Parathyroid adenoma (tissue), 2 donors: ENCODE measurements at regions not wholly inside any gene's neighbourhood (a gene's known extent, or its start where the extent isn't known, plus 50 kb on each side); places are given as distances from the start of the nearest gene placed in this dataset.

Experiments used
- H2AFZ ChIP-seq: fragments of 300-600 bp; sonication (generic); one replicate; pipeline ENCODE4 v1.7.0; 2017; ENCODE audit warnings: antibody characterized with exemption, mild to moderate bottlenecking
- H3K27ac ChIP-seq: fragments of 300-600 bp; sonication (generic); one replicate; pipeline ENCODE4 v1.7.0; 2017
- H3K27me3 ChIP-seq: fragments of 300-600 bp; sonication (generic); one replicate; pipeline ENCODE4 v1.7.0; 2017; ENCODE audit warnings: low read length; ENCODE audit not compliant: control insufficient read depth, insufficient read depth
- H3K36me3 ChIP-seq: fragments of 300-600 bp; sonication (generic); one replicate; pipeline ENCODE4 v1.7.0; 2017; ENCODE audit warnings: low read length; ENCODE audit not compliant: control insufficient read depth, insufficient read depth
- H3K4me1 ChIP-seq: fragments of 300-600 bp; sonication (generic); one replicate; pipeline ENCODE4 v1.7.0; 2017; ENCODE audit warnings: control low read depth
- H3K4me2 ChIP-seq: fragments of 300-600 bp; sonication (generic); one replicate; pipeline ENCODE4 v1.7.0; 2017; ENCODE audit warnings: low read length
- H3K4me3 ChIP-seq: fragments of 300-600 bp; sonication (generic); one replicate; pipeline ENCODE4 v1.7.0; 2017; ENCODE audit warnings: low read depth, low read length
- H3K79me2 ChIP-seq: fragments of 300-600 bp; sonication (generic); one replicate; pipeline ENCODE4 v1.7.0; 2017; ENCODE audit warnings: control low read depth
- H3K9ac ChIP-seq: fragments of 300-600 bp; sonication (generic); one replicate; pipeline ENCODE4 v1.7.0; 2017; ENCODE audit warnings: mild to moderate bottlenecking
- H3K9me3 ChIP-seq: fragments of 300-600 bp; sonication (generic); one replicate; pipeline ENCODE4 v1.7.0; 2017; ENCODE audit warnings: low read length; ENCODE audit not compliant: control insufficient read depth
- TF ChIP-seq, protein P1 (sequence below): fragments of 300-600 bp; sonication (generic); IDR thresholded peaks from one replicate; pipeline ENCODE4 v1.7.0; 2017; ENCODE audit warnings: antibody characterized with exemption, mild to moderate bottlenecking
- donor health status: primary hyperparathyroidism.

DNA sequence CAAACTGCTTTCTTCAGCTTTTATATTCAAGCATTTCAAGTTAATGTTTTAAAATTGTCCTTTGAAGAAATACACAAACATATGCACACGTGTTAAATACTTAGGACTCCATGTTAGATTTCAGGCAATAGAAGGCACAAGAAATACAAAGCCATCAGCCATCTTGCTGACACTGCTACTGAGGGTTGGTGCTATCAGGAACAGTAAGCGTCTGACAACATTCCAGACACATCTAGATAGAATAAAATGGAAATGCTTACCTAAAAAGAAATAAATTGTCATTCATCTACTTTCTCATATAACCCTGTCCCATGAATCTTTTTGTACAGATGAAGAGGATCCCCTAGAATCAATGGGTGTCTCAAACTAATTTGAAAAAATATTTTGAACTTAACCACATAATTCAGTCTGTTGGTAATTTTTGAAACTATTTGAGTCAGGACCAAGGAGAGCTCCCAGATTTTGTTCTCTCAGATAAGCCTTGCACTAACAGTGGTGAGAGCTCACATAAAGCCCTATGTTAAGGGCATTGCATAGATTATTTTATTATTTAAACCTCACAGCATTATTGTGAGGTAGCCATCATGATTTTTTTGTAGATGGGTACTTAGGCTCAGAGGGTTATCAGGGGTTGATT lies 631.1 kb upstream of the POU3F2 start:
- Histone ChIP-seq H3K27me3 (no peaks in the 10 kb centered on the region), H3K9ac (no peak overlapping the region), H3K4me1 (no peaks in the 10 kb centered on the region), H3K36me3 (no peaks in the 10 kb centered on the region), H3K79me2 (no peaks in the 10 kb centered on the region), H3K9me3 (no peaks in the 10 kb centered on the region), H3K27ac (no peak overlapping the region), H3K4me2 (no peak overlapping the region), H2AFZ (no peak overlapping the region), H3K4me3 (no peak overlapping the region)
- TF ChIP-seq, protein P1, sequence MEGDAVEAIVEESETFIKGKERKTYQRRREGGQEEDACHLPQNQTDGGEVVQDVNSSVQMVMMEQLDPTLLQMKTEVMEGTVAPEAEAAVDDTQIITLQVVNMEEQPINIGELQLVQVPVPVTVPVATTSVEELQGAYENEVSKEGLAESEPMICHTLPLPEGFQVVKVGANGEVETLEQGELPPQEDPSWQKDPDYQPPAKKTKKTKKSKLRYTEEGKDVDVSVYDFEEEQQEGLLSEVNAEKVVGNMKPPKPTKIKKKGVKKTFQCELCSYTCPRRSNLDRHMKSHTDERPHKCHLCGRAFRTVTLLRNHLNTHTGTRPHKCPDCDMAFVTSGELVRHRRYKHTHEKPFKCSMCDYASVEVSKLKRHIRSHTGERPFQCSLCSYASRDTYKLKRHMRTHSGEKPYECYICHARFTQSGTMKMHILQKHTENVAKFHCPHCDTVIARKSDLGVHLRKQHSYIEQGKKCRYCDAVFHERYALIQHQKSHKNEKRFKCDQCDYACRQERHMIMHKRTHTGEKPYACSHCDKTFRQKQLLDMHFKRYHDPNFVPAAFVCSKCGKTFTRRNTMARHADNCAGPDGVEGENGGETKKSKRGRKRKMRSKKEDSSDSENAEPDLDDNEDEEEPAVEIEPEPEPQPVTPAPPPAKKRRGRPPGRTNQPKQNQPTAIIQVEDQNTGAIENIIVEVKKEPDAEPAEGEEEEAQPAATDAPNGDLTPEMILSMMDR: no peak

DNA sequence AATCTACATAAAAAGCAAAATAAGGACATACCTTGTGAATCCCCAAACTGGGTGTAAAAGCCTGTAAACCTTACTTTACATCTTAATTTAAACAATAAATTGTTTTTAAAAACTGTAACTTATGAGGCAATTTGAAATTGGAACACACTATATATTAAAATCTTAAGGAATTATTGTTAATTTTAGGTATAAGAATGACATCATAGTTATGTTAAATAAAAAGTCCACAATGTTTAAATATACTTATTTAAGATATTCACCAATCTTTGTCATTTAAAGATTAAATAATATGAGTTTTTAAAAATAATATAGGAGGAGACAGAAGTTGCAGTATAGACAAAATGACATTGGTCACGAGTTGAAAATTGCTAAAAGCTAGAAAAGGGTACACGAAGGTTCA lies 621.9 kb upstream of the POU3F2 start:
- Histone ChIP-seq H3K79me2 (no peaks in the 10 kb centered on the region), H3K4me2 (no peak overlapping the region), H3K36me3 (no peaks in the 10 kb centered on the region), H3K9me3 (no peaks in the 10 kb centered on the region), H3K4me3 (no peak overlapping the region), H3K9ac (no peak overlapping the region), H3K4me1 (no peaks in the 10 kb centered on the region), H3K27me3 (no peaks in the 10 kb centered on the region), H2AFZ (no peak overlapping the region), H3K27ac (no peak overlapping the region)
- TF ChIP-seq, protein P1: no peak

DNA sequence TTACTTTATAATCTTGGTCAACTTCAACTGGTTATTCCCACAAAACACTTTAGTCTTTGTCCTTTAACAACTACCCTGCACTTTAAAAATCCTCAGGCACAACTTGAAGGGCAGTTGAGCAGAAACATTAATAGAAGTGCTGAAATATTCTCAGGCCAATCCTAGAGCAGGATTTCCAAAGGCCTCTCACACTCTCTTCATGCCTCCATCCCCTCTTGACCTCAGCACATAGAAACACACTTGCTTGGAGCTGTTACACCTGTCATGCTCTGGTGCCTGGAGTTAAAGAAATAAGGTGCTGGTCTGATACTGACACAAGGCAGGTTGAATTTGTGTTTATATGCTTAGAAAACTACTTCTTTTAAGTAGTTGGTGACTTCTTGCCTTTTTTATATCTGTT lies 618.8 kb upstream of the POU3F2 start:
- H3K4me3 ChIP-seq: no peak overlapping the region
- H3K27me3 ChIP-seq: no peaks in the 10 kb centered on the region
- H3K9ac ChIP-seq: no peak overlapping the region
- no peaks in the 10 kb centered on the region for H3K9me3 ChIP-seq
- no peak overlapping the region for H2AFZ ChIP-seq
- H3K79me2 ChIP-seq: no peaks in the 10 kb centered on the region
- no peaks in the 10 kb centered on the region for H3K36me3 ChIP-seq
- H3K27ac ChIP-seq: no peak overlapping the region
- TF ChIP-seq, protein P1: no peak
- H3K4me1 ChIP-seq: no peaks in the 10 kb centered on the region
- no peak overlapping the region for H3K4me2 ChIP-seq

DNA sequence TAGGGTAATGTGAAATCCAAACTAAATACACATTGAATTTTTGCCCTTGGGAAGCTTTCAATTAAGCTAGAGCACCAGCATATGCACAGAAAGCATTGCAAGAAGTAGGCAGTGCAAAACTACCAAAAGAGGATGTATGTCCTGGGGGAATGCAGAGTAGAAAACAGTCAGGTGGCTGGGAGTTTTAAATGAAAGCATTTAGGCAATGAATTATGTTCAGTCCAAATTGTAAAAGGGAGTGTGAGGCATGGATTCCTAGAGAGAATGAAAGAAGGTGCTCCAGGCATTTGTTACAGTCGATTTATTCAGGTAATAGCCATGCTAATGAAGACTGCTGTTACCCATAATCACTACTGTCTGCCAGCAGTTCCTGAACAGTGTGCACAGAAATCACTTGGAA lies 604.1 kb upstream of the POU3F2 start:
- no peaks in the 10 kb centered on the region for H3K79me2 ChIP-seq
- TF ChIP-seq, protein P1: no peak
- no peaks in the 10 kb centered on the region for H3K4me1 ChIP-seq
- no peaks in the 10 kb centered on the region for H3K27me3 ChIP-seq
- H3K9ac ChIP-seq: no peak overlapping the region
- no peak overlapping the region for H3K4me2 ChIP-seq
- no peak overlapping the region for H3K4me3 ChIP-seq
- no peaks in the 10 kb centered on the region for H3K9me3 ChIP-seq
- H3K36me3 ChIP-seq: no peaks in the 10 kb centered on the region
- H2AFZ ChIP-seq: no peak overlapping the region
- no peak overlapping the region for H3K27ac ChIP-seq

DNA sequence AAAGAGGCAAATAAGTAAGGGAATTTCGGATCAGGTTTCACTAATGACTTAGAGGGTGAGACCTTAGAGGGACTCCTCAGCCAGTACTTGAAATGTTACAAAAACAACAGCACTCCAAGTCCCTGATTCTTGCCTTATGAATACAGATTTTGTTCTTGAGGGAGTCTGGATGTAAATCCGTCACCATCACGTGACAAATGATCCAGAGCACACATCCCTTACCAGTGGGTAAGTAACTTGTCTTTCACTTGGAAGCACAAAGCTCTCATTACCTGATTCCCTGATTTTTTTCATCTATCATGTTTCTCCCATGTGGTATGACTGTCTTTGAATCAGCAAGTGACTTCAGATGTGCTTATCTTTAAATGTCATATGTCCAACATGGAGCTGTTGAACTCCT lies 595.3 kb upstream of the POU3F2 start:
- Histone ChIP-seq H3K79me2 (no peaks in the 10 kb centered on the region), H3K9ac (no peak overlapping the region), H3K4me1 (no peaks in the 10 kb centered on the region), H3K4me2 (no peak overlapping the region), H3K27ac (no peak overlapping the region), H2AFZ (no peak overlapping the region), H3K4me3 (no peak overlapping the region), H3K36me3 (no peaks in the 10 kb centered on the region), H3K9me3 (no peaks in the 10 kb centered on the region), H3K27me3 (no peaks in the 10 kb centered on the region)
- TF ChIP-seq, protein P1: no peak
